ENCODE measurements at regions not wholly inside any gene's neighbourhood (a gene's known extent, or its start where the extent isn't known, plus 50 kb on each side); places are given as distances from the start of the nearest gene placed in this dataset.

- DNase-seq (ENCODE audit: low read depth) = no peak
These were observed 142.6 kb downstream of the WSCD1 start for GRCh38 chr17:6212766-6213165.

- DNase-seq (ENCODE audit: low read depth) = no peak
These were observed 139.7 kb downstream of the WSCD1 start for GRCh38 chr17:6209829-6210228.

- no peak for DNase-seq (ENCODE audit: low read depth)
These were observed 138.5 kb downstream of the WSCD1 start for GRCh38 chr17:6208608-6209180.

- DNase-seq (ENCODE audit: low read depth) = no peak
These were observed 135.3 kb downstream of the WSCD1 start for GRCh38 chr17:6205525-6205924.

GRCh38 chr17:6205033-6205432, 134.9 kb downstream of the WSCD1 start:
- DNase-seq (ENCODE audit: low read depth) = no peak

GRCh38 chr17:6204203-6204722, 134.1 kb downstream of the WSCD1 start:
- DNase-seq (ENCODE audit: low read depth) = no peak

- no peak for DNase-seq (ENCODE audit: low read depth)
These were observed 126.2 kb downstream of the WSCD1 start for GRCh38 chr17:6196355-6196754.

- DNase-seq (ENCODE audit: low read depth) = no peak
These were observed 124.9 kb downstream of the WSCD1 start for GRCh38 chr17:6195123-6195522.

GRCh38 chr17:6191405-6192324, 121.5 kb downstream of the WSCD1 start:
- no peak for DNase-seq (ENCODE audit: low read depth)

- no peak for DNase-seq (ENCODE audit: low read depth)
These were observed 117.7 kb downstream of the WSCD1 start for GRCh38 chr17:6187836-6188235.

GRCh38 chr17:6186998-6187397, 116.8 kb downstream of the WSCD1 start:
- no peak for DNase-seq (ENCODE audit: low read depth)

- DNase-seq (ENCODE audit: low read depth) = no peak
These were observed 114.3 kb downstream of the WSCD1 start for GRCh38 chr17:6184508-6184907.

- no peak for DNase-seq (ENCODE audit: low read depth)
These were observed 108.8 kb downstream of the WSCD1 start for GRCh38 chr17:6179017-6179416.

GRCh38 chr17:6177941-6178694, 107.9 kb downstream of the WSCD1 start:
- DNase-seq (ENCODE audit: low read depth) = no peak
